ENCODE measurements at regions not wholly inside any gene's neighbourhood (a gene's known extent, or its start where the extent isn't known, plus 50 kb on each side); places are given as distances from the start of the nearest gene placed in this dataset.
A peak's percentile ranks its signal among the peaks of the same experiment; 100 is the strongest.

DNA sequence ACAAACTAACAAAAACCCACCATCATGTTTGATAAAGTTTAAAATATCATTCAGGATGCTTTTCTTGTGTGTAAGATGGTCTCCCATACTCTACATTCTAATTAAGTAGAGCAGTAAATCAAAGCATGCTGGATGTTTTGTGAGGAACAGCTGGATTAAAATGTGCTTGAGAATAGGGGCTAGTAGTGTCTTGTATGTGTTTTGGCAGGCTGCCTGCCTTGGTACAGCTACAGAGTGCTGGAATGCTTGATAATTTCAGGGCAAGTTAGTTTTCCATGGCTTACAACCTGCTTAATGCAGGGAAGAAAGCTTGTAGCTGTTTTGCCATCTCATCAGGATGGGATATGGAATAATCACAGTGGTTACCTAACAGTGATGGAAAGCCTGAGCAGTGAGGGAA is 636.6 kb upstream of the MMS22L start:
- H3K4me3 ChIP-seq (replicated peaks; ENCODE audit: low read depth, low read length) = no peak overlapping the region
- TF ChIP-seq, protein P1, sequence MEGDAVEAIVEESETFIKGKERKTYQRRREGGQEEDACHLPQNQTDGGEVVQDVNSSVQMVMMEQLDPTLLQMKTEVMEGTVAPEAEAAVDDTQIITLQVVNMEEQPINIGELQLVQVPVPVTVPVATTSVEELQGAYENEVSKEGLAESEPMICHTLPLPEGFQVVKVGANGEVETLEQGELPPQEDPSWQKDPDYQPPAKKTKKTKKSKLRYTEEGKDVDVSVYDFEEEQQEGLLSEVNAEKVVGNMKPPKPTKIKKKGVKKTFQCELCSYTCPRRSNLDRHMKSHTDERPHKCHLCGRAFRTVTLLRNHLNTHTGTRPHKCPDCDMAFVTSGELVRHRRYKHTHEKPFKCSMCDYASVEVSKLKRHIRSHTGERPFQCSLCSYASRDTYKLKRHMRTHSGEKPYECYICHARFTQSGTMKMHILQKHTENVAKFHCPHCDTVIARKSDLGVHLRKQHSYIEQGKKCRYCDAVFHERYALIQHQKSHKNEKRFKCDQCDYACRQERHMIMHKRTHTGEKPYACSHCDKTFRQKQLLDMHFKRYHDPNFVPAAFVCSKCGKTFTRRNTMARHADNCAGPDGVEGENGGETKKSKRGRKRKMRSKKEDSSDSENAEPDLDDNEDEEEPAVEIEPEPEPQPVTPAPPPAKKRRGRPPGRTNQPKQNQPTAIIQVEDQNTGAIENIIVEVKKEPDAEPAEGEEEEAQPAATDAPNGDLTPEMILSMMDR (IDR thresholded peaks at IDR 0.05; ENCODE audit: low read length, missing control alignments) = no peak
- DNase-seq (ENCODE audit: low read depth) = no peak

DNA sequence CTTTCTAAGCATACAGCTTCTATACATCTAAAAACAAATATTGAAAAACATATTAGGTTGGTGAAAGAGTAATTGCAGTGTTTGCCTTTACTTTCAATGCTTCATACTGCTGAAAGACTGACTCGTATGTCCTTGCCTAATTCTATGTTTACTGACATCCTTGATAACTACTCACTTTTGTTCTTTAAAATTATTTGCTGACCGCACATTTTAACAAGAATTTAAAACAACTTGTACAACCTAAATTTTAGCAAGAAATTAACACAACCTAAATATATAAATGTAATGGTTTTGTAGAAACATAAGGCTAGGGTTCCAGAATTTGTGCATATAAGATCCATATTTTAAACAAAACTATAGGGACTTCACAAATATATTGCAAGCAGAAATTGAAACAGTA is 640.2 kb upstream of the MMS22L start:
- no peak overlapping the region for H3K4me3 ChIP-seq (replicated peaks; ENCODE audit: low read depth, low read length)
- TF ChIP-seq, protein P1 (IDR thresholded peaks at IDR 0.05; ENCODE audit: low read length, missing control alignments) = no peak
- no peak for DNase-seq (ENCODE audit: low read depth)

- H3K4me3 ChIP-seq (replicated peaks; ENCODE audit: low read depth, low read length) = no peak overlapping the region
- DNase-seq (ENCODE audit: low read depth) = no peak
- TF ChIP-seq, protein P1 (IDR thresholded peaks at IDR 0.05; ENCODE audit: low read length, missing control alignments) = no peak
Observed at GRCh38 chr6:97925504-97925903, 642.5 kb upstream of the MMS22L start.

DNA sequence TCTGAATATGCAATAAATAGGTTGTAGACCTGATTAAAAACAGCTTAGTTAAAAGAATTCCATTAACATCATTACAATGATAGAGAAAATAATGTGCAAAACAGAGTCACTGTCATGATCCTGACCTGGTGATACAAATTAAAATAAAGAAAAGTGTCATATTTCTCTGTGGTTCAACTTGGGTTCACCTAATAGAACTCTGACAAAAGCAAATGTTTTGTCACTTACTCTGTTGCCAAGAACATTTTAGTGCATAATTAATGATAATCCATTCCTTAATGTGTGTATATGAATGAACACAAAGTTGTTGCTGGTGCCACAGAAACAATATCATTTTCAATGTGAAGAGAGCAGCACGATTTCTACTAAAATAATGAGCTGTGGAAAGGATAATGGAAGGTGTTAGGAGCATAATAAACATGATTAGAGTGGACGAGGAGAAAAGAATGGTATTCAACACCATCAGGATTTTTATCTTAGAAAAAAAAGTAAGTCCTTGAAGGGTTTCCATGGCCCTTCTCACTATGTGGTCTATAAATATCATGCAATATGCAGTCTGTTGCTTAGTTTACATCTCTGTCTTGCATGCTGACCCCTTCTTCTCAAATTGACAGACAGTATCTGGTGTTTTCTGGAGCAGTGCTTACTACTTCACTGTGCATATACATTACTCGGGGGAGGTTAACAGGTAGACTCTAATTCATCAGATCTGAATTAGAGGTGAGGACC is 656.6 kb upstream of the MMS22L start:
- TF ChIP-seq, protein P1 (IDR thresholded peaks at IDR 0.05; ENCODE audit: low read length, missing control alignments) = no peak

DNA sequence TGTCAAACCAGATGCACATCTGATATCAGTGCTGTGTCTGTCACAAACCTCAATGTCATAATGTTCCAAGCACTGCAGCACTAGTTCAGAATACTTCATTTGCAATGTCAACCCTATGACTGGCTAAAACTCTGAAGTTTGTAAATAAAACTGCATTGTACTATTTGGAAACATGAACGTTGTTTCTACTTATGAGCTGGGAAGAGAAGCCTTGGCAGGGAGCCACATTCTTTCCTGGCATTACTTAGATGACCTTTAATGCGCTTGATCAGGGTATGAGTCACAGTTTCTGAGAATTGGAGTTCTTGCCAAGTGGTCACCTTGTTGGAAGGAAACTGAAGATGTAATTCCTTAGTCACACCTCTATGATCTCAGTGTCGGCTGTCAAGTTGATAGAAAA is 664.8 kb upstream of the MMS22L start:
- TF ChIP-seq, protein P1 (IDR thresholded peaks at IDR 0.05; ENCODE audit: low read length, missing control alignments) = no peak
- no peak overlapping the region for H3K4me3 ChIP-seq (replicated peaks; ENCODE audit: low read depth, low read length)
- peak; percentile 73 for DNase-seq (ENCODE audit: low read depth)

More for the DNA sequence above, 656.6 kb upstream of the MMS22L start:
- no peak for DNase-seq (ENCODE audit: low read depth)
- H3K4me3 ChIP-seq (replicated peaks; ENCODE audit: low read depth, low read length) = no peak overlapping the region

- DNase-seq (ENCODE audit: low read depth) = peak; percentile 3
- TF ChIP-seq, protein P1 (IDR thresholded peaks at IDR 0.05; ENCODE audit: low read length, missing control alignments) = no peak
Observed at GRCh38 chr6:97958134-97958533, 675.1 kb upstream of the MMS22L start.

GRCh38 chr6:97963193-97963592 is 680.2 kb upstream of the MMS22L start:
- TF ChIP-seq, protein P1 (IDR thresholded peaks at IDR 0.05; ENCODE audit: low read length, missing control alignments) = no peak
- DNase-seq (ENCODE audit: low read depth) = peak; percentile 29
- no peak overlapping the region for H3K4me3 ChIP-seq (replicated peaks; ENCODE audit: low read depth, low read length)

More at GRCh38 chr6:97958134-97958533, 675.1 kb upstream of the MMS22L start:
- H3K4me3 ChIP-seq (replicated peaks; ENCODE audit: low read depth, low read length) = no peak overlapping the region
